ENCODE measurements at regions not wholly inside any gene's neighbourhood (a gene's known extent, or its start where the extent isn't known, plus 50 kb on each side); places are given as distances from the start of the nearest gene placed in this dataset.

DNA sequence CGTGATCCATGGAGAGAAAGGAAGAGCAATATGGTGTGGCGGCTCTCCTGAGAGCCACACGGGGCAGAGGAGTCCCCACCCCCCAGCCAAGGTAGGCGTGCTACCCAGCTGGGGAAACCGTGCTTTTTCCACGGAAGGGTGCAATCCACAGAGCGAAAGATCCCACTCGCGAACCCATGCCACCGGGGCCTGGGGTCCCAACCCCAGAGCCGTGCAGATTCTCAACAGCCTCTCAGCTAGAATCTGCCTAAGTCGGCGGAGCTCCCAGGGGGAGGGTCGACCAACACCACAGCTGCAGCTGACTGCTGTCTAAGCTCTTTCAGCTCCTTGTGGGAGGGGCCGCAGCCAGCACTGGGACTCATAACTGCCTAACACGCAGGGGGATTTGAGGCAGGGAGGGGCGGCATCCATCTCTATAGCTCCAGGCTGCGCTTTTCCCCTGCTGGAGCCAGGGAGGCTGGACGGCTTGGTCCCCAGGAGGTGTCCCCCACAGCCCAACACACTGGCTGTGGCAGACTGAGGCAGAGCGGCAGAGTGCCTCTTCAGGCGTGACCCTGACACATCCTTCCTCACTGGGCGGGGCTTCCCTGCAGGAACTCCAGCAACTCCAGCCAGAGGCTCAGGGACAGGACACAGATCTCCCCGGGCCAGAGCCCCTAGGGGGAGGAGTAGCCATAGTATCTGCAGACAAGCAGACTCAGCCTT lies 107.6 kb upstream of the ZBTB20 start:
- DNase-seq = no peak

DNA sequence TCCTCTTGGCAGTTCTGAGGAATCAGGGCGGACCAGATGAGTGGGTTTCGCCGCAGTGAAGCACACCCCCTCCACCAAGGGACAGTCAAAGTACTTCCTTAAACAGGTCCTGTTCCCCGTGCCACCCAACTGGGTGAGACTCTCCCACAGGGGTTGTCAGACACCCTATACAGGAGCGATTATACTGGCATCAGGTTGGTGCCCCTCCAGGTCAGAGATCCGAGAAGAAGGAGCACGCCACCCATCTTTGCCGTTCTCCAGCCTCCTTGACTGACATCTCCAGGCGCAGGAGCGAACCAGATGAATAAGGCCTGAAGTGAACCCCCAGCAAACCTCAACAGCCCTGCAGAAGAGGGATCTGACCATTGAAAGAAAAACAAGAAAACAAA lies 108.1 kb upstream of the ZBTB20 start:
- DNase-seq = no peak

DNA sequence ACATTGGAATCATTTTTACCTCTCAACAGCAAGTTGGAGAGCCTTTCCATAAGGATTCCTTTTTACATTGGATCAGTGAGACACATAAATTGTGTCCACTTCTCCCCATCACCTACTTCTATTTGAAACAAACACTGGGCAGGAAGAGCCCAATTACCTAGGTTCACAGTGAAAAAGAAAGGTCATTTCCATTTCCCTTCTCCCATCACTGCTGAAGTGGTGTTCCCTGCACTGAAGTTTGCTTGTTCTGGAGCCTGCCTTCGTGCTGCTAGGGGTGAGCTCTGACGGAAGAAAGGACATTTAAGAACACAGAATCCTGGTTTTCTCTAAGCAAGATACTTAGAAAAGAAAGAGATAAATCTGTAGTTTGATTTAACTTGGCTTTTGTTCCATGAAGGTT lies 123.8 kb upstream of the ZBTB20 start:
- DNase-seq = no peak

DNA sequence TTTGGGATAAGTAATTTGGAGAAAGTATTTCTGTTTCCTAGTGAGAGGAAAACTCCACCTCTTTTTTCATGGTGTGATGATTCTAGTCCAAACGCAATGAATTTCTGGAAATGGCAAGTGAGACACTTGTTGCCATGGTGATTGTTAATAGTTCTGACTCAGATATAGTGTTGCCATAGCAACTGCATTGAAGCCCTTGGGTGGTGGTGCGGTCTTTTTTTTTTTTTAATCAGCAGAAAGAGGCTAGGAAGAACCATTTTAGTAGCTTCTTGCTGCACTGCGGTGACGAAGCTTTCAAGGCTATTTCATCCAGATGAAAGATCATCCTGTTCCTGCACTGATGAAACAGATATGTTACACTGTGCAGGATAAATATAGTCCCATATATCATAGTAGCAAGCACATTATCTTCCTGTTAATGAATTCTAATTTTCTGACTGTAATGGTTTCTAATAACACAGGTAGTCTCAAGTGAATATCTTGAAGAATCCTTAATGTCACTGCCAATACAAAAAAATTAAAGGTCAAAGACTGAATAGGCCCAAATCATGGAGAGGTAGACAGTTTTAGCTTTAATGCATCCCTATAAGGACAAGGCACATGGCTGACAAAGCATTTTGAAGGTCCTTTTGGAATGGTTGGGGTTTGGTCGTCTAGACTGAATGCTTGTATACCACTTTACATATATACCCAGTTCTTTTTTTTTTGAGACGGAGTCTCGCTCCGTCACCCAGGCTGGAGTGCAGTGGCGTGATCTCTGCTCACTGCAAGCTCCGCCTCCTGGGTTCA lies 125.1 kb upstream of the ZBTB20 start:
- peak; percentile 37 for DNase-seq

DNA sequence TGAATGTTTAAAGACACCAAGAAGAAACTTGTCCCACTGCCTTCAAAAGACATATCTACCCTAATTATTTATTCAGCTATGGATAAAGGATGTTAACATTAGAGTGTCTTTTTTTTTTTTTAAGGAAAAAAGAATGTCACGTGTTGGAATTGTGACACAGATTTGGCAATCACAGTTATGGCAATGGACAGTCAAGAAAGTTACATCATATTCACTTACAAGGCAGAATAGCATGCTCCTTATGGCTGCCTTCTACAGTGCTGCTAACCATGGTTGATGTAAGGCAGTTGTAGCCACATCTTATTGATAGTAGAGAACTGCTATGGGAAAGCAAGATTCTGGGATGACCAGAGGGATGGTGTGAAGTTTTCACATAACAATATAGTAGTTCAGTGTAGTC lies 128.8 kb upstream of the ZBTB20 start:
- no peak for DNase-seq

DNA sequence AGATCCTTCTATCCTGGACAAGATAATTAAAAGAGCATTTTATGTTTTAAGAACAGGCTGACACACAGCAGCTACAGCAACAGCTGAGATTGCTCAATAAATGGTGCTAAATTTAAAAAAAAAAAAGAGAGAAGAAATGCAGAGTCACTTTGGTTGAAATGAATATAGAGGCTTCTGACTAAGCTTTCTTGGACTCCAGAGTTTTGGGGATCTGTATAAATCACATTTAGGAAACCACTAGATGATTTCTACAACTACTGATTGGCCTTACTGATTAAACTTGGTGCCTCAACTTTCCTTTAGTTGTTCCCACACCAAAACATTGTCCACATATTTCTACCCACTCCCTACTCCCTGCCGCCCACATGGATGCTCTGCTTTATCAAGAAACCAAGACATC lies 132.9 kb upstream of the ZBTB20 start:
- no peak for DNase-seq

DNA sequence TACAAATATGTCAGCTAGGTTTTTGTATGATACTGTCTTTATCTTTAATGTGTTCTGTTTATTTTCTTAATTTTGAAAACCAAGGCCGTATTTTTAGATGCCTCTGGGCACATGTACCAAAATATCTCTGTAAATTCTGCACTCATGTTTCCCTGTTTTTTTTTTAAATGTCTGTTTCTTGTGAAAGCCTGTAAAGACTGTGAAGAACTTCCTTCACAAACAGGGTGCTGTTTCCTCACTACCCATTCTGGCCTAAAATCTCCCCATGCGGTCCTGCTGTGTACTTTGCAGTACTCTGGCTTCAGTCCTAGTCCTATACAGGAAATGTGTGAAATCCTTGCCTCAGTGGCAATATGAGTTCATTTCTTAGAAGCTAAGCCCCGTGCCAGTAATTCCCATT lies 133.4 kb upstream of the ZBTB20 start:
- no peak for DNase-seq

DNA sequence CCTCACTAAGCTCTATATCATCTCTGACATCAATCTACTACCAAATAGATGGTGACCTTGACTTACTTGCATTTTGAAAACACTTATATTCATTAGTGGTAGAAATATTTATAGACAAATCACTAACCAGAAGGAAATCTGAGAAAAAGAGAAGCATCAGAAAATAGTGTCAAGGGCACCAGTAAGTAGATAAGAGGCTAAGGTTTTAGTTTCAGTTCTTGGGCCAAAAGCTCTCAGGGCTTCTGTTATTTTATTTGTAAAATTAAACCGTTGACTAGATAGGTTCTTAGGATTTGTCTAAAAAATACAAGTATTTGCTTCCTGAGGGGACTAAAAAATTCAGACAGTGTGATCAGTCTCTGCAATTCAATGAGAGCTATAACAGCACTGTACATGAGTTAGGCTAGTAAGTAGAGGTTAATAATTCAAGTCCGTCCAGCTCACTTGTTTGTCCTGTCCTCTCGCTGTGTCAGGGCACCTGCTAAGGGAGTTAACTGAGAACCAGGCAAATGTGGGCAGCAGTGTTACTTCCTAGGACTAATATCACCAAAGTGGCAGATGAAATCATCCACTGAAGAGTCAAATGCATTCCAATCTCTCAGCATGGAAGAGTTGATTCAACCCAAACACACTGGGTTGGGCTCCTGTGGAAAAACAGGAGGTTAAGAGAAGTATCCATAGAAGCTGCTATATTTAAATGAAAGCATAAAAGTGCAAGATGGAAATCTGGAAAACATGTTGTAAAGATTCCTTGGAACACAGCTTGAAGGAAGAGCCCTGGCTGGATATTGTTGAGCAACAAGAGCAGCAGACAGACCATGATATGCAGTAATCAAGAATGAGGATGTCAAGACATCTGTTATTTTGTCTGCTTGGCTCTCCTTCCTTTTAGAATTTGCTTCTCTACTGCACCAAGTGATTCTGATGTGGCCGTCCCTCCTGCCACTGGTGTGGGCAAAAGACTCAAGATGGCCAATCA lies 134.9 kb upstream of the ZBTB20 start:
- no peak for DNase-seq

DNA sequence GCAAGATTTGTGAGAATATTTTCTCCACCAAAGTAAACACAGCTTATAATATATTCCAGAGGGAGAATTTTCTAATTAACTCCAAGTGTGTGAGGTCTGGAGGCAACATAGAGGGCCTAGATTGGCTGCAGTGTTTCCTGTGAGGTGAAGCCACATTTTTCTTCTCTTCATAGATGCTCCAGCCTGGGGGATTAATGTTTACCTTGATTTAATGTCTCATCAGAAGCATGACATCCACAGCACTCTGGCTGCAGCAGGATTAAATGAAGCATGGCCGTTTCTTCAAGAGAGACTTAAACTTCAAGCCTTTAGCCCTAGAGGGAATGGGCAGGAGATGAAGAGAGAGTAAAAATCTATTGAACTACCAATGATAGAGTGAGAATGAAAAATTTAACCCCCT lies 137.9 kb upstream of the ZBTB20 start:
- DNase-seq = no peak

DNA sequence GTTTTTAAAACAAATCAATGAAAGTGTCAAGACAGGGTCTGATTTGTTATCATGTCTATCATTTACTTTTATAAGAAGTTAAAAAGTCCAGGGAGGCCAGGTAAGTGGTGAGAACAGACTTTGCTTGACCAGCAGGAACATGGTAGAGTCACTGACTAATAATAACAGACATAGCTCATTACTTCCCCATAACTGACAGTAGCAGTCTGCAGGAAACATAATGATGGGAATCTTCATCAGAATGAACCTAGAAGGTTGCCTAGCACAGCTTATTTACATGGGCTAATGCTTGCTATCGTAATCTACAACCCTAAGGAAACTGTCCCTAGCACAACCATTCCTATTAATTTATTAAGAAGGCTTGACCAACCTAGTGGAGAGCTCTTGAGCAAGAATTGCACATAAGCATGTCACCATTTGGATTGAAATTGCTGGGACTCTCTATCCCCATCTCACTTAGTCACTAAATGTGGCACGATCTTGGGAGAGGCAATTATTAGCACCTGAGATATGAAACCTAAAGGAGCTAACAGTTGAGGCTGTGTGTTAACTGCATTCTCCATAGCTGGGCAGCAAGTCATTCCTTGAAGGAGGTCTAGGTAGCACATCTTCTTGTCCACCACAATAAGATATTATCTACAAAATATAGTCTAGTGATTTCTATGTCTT lies 139.6 kb upstream of the ZBTB20 start:
- DNase-seq = no peak

DNA sequence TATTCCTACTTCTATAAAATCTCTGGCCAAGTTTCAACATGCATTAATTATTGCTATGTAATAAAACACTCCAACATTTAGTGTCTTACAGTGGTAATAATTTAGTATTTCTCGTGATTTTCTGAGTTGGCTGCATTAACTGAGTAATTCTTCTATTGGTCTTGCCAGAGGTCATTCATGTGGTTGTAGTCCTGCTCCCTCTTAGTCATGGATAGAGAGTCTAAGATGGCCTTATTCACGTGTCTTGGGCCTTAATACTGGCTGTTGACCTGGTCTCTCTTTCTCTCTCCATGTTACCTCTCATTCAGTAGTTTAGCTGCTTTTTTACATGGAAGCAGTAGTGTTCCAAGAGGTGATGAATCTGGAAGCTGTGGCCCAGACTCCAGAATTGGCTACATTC lies 140.1 kb upstream of the ZBTB20 start:
- DNase-seq = no peak

DNA sequence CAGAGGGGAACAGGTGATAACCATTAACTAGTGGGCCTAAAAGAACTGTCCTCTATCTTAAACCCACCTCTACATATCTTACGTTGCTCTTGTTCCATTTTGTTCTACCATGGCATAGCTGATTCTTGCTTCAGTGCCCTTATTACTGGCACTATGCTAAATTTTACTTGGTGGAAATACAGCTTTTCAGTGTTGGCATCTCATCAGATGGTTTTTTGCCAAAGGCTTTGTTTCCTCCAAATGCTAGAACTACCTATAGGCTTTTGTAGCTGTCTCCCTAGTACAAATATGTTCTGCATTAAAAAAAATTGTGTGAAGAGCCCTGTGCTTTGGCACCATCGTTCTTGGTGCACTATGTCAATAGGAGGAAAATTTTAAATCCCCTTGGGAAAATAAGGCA lies 145.0 kb upstream of the ZBTB20 start:
- no peak for DNase-seq

DNA sequence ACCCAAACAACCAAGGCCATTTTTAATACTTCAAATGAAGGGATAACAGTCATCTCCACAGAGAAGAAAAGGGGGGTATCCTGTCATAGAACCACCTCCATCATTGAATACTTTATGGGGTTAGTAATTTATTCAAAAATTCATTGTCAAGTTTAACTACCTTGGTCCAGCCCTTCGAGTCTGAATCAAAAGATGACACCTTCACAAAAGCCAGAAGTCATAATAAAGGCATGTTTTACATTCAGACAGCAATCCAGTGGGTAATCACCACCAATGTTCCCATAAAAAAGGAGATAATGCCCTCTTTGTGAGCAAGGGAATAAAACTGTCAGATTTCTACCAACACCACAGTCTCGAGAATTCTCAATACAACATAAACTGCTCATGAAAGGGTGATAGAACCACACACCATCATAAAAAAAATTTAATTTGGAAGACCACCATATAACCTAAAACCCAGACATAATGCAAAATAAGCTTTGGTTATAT lies 145.6 kb upstream of the ZBTB20 start:
- DNase-seq = no peak

DNA sequence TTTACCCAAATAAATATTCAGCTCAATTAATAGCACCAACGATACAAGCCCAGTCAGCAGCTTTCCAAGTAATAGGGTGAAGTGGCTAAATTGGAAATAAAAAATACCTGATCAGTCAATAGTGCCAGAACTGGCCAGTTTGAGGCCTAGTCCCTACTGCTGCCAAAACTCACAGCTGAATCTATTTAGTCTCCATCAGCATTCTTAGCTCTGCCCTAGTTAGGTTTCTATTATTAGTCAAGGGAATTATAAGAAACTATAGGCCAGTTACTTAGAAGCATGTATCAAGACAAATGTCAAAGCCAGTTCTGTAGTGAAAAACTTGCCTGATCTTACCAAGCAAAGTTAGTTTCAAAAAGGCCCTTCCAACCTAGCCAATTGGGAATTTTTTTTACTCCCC lies 146.2 kb upstream of the ZBTB20 start:
- no peak for DNase-seq

DNA sequence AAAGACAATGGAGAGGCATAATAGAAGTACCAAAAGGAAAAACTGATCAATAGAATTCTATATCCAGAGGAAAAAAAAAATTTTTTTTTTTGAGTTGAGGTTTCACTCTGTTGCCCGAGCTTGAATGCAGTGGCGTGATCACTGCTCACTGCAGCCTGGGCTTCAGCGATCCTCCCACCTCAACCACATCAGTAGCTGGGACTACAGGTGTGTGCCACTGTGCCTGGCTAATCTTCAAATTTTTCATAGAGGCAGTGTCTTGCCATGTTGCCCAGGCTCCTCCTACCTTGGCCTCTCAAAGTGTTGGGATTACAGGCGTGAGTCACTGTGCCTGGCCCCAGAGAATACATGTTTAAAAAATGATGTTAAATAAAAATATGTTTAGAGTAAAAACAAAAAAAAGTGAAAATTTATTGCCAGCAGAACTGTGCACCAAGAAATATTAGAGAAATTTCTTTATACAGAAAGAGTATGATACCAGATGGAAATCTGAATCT lies 154.3 kb upstream of the ZBTB20 start:
- DNase-seq = no peak

DNA sequence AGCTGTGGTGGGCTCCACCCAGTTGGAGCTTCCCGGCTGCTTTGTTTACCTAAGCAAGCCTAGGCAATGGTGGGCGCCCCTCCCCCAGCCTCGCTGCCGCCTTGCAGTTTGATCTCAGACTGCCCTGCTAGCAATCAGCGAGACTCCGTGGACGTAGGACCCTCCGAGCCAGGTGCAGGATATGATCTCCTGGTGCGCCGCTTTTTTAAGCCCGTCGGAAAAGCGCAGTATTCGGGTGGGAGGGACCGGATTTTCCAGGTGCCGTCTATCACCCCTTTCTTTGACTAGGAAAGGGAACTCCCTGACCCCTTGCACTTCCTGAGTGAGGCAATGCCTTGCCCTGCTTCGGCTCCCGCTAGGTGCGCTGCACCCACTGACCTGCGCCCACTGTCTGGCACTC lies 170.9 kb upstream of the ZBTB20 start:
- DNase-seq = peak; percentile 30

DNA sequence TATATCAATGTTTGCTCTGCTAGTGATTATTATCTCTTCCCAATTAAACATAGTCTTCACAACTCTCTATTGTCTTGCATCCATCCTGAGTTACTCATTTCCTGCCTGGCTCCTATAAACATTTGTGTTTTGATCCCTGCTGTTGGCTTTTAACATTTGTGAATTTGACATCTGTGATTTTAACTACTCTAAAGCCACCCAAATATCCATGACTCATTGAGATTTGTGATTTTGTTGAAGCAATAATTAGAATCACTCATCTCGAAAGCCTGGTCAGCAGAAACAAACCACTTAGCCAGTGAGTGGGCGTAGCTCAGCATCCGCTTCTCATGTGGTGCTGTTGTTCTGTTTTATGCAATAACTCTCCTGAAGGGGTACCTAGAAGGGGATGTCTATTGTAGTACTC lies 174.3 kb upstream of the ZBTB20 start:
- no peak for DNase-seq

DNA sequence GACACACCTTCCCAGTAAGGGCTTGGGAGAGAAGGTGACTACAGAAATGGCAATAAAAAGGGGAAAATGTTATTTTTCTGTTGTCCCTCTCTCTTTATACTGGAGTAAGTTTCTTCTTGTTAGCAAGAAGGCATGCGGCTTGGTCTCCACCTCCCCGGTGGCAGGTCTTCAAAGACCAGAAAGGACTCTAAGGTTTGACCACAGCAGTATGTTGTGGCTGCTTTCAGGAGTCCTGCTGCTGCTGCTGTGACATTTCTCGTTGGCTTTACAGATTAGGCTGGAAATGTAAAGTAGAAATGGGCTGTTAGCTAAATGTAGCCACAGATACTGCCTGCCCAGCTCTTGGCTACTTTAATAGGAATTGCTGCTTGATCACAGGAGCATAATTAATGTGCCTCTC lies 175.8 kb upstream of the ZBTB20 start:
- DNase-seq = no peak

DNA sequence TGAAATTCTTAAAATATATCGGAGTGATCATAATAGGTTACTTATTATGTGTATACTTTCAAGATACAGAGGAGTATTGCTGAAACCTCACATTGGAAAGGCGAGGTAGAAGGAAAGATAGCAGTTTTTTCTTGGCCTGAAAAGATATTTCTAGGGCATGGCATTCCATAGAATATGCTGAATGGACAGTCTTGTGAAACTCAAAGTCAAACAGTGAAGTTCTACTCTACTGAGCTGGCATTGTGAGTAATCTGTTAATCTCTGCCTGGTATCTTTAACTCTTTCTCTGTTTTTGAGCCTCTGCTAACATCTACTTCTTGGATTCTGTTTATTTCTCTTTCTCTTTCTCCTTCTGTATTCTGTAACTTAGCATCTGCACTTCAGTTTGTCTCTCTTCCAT lies 176.3 kb upstream of the ZBTB20 start:
- no peak for DNase-seq

DNA sequence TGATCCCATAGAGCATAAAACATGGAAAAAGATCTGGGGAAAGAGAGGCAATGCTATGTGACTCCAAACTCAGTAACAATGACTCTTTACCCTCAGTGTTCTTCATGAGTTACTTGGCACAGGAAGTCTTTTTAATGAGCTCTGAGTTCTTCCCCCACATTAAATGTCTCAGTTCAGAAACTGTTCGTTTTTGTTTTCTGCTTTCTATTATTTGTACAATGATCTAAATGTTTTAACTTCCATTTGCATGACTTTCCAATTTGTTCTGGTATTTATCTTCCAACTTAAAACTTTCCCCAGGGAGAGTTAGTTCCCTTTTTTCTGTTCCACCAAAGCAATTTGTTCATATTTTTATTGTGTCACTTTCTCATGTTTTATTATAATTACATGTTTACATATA lies 177.0 kb upstream of the ZBTB20 start:
- no peak for DNase-seq

DNA sequence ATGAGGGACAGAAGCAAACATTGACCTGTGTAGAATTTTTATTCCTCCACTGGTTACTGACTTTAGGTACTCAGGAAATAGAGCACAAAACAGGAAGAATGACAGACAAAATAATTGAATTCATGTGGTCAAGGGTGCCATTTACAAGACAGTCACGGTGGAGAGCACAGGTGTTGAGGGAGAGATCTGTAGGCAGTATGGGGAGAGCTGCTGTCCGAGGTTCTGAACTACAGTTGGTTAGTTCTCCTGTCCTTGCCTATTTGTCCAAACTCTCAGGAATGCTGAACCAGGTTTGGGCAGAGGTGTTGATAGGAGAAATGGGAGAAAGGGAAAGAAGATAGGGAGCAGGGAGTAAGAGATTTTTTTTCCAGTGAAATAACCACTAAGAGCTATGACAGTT lies 178.5 kb upstream of the ZBTB20 start:
- DNase-seq = no peak

DNA sequence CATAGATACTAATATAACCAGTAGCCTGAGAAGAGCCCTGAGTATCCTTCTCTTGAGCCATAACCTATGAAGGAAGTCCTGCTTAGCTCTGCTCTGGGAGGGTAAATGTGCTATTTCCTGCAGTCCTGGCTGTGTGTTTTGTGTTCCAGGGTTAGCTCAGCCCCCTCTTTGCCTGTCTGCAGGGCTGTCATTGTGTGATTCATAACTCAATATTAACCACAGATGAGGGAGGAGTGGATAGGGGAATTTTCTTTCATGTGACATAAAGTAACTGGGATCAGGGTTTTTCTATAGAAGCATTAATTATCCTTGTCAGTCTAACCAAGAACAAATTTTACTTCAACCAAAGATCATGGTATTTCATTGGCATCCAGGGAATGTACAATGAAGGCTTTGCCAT lies 183.3 kb upstream of the ZBTB20 start:
- no peak for DNase-seq

DNA sequence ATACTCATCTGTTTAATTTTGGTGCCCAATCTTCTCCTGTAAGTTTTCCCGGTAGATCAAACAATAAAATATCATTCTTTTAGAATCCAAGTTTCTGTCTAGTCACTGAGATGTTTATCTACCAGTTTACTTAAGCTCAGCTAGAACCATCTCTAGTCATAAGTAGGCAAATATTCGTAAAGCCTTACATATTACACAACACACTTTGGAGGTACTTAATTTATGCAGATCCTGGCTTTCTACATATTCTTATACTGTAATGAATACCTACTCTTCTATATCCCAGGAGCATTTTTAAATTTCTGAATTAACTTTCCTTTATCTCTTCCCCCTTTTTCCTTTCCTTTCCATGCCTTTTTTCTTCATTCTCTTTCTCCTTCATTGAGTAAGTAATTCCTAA lies 185.9 kb upstream of the ZBTB20 start:
- DNase-seq = no peak
